ENCODE measurements at regions not wholly inside any gene's neighbourhood (a gene's known extent, or its start where the extent isn't known, plus 50 kb on each side); places are given as distances from the start of the nearest gene placed in this dataset.

- TF ChIP-seq TAF1 (IDR thresholded peaks at IDR 0.05; ENCODE audit: low read depth) = no peak
- no peak for TF ChIP-seq RAD21 (conservative IDR thresholded peaks at IDR 0.05)
- TF ChIP-seq MXI1 (conservative IDR thresholded peaks at IDR 0.05; ENCODE audit: poor library complexity, severe bottlenecking) = no peak
- TF ChIP-seq REST (IDR thresholded peaks at IDR 0.05; ENCODE audit: borderline replicate concordance) = no peak
- no peak for TF ChIP-seq POLR2AphosphoS5 (IDR thresholded peaks at IDR 0.05)
- no peak for TF ChIP-seq EZH2 (IDR thresholded peaks at IDR 0.05; ENCODE audit: borderline replicate concordance, insufficient read depth, low read length, poor library complexity, severe bottlenecking)
- no peak for TF ChIP-seq EP300 (conservative IDR thresholded peaks at IDR 0.05; ENCODE audit: poor library complexity, severe bottlenecking)
- TF ChIP-seq CTCF (IDR thresholded peaks at IDR 0.05; ENCODE audit: poor library complexity, severe bottlenecking) = no peak
- TF ChIP-seq SMC3 (conservative IDR thresholded peaks at IDR 0.05; ENCODE audit: poor library complexity) = no peak
Observed at GRCh38 chr1:199834711-199835110, 192.8 kb upstream of the NR5A2 start.

GRCh38 chr1:199836430-199836829, 191.1 kb upstream of the NR5A2 start:
- Histone ChIP-seq H3F3A (ENCODE audit: insufficient read depth, low read length, poor library complexity, severe bottlenecking) (no peaks in the 10 kb centered on the region), H2AFZ (ENCODE audit: low read depth, low read length) (no peak overlapping the region), H3K27me3 (ENCODE audit: insufficient read depth, low read depth, low read length) (no peaks in the 10 kb centered on the region), H3K4me3 (ENCODE audit: low read length) (no peak overlapping the region), H3K27ac (ENCODE audit: low read length) (no peak overlapping the region), H3K9ac (ENCODE audit: low read length) (no peak overlapping the region), H3K4me2 (ENCODE audit: low read length) (no peak overlapping the region), H3K9me2 (ENCODE audit: insufficient read depth, low read length) (no peaks in the 10 kb centered on the region), H3K36me3 (ENCODE audit: insufficient read depth, low read length) (no peaks in the 10 kb centered on the region), H4K20me1 (ENCODE audit: insufficient read depth) (no peaks in the 10 kb centered on the region), H3K9me3 (ENCODE audit: low read length) (no peaks in the 10 kb centered on the region), H3K79me2 (replicated peaks; ENCODE audit: insufficient read depth, low read length) (no peaks in the 10 kb centered on the region)
- TF ChIP-seq REST (IDR thresholded peaks at IDR 0.05; ENCODE audit: borderline replicate concordance) (no peak), POLR2AphosphoS5 (IDR thresholded peaks at IDR 0.05) (no peak), MXI1 (conservative IDR thresholded peaks at IDR 0.05; ENCODE audit: poor library complexity, severe bottlenecking) (no peak), TAF1 (IDR thresholded peaks at IDR 0.05; ENCODE audit: low read depth) (no peak), RAD21 (conservative IDR thresholded peaks at IDR 0.05) (no peak), EP300 (conservative IDR thresholded peaks at IDR 0.05; ENCODE audit: poor library complexity, severe bottlenecking) (no peak), EZH2 (IDR thresholded peaks at IDR 0.05; ENCODE audit: borderline replicate concordance, insufficient read depth, low read length, poor library complexity, severe bottlenecking) (no peak), SMC3 (conservative IDR thresholded peaks at IDR 0.05; ENCODE audit: poor library complexity) (no peak), CTCF (IDR thresholded peaks at IDR 0.05; ENCODE audit: poor library complexity, severe bottlenecking) (no peak)

More at GRCh38 chr1:199834711-199835110, 192.8 kb upstream of the NR5A2 start:
- no peak overlapping the region for H3K27ac ChIP-seq (ENCODE audit: low read length)
- H3F3A ChIP-seq (ENCODE audit: insufficient read depth, low read length, poor library complexity, severe bottlenecking) = no peaks in the 10 kb centered on the region
- H3K27me3 ChIP-seq (ENCODE audit: insufficient read depth, low read depth, low read length) = no peaks in the 10 kb centered on the region
- no peaks in the 10 kb centered on the region for H4K20me1 ChIP-seq (ENCODE audit: insufficient read depth)
- no peaks in the 10 kb centered on the region for H3K9me3 ChIP-seq (ENCODE audit: low read length)
- H2AFZ ChIP-seq (ENCODE audit: low read depth, low read length) = no peak overlapping the region
- no peaks in the 10 kb centered on the region for H3K79me2 ChIP-seq (replicated peaks; ENCODE audit: insufficient read depth, low read length)
- no peak overlapping the region for H3K4me2 ChIP-seq (ENCODE audit: low read length)
- no peak overlapping the region for H3K9ac ChIP-seq (ENCODE audit: low read length)
- no peaks in the 10 kb centered on the region for H3K9me2 ChIP-seq (ENCODE audit: insufficient read depth, low read length)
- no peaks in the 10 kb centered on the region for H3K36me3 ChIP-seq (ENCODE audit: insufficient read depth, low read length)
- no peak overlapping the region for H3K4me3 ChIP-seq (ENCODE audit: low read length)

All from neural cell (in vitro differentiated cells).